NB4 (cell line): ENCODE measurements at regions not wholly inside any gene's neighbourhood (a gene's known extent, or its start where the extent isn't known, plus 50 kb on each side); places are given as distances from the start of the nearest gene placed in this dataset.

ENCODE experiments used
- CTCF ChIP-seq: IDR thresholded peaks from one replicate; pipeline ENCODE4 v1.5.1; 2012; ENCODE audit warnings: low read depth, low read length
- MAX ChIP-seq: IDR thresholded peaks from 2 replicates; pipeline ENCODE4 v1.6.1; 2011; ENCODE audit warnings: low read depth, low read length
- MYC ChIP-seq: IDR thresholded peaks from 2 replicates; pipeline ENCODE4 v1.6.1; 2011; ENCODE audit warnings: low read depth, low read length

- TF ChIP-seq CTCF: no peak
- no peak for TF ChIP-seq MYC
- no peak for TF ChIP-seq MAX
Measured at GRCh38 chr2:2851806-2852777, 521.0 kb upstream of the MYT1L start.
